Hepatocyte (in vitro differentiated cells): ENCODE measurements at regions not wholly inside any gene's neighbourhood (a gene's known extent, or its start where the extent isn't known, plus 50 kb on each side); places are given as distances from the start of the nearest gene placed in this dataset.

ENCODE experiments used
- DNase-seq: peaks from one replicate; pipeline ENCODE4 v3.0.0-alpha.2; 2016; ENCODE audit warnings: low spot score
- H2AFZ ChIP-seq: fragments of 200-600 bp; sonication (generic); 2 replicates; pipeline ENCODE4 v1.6.0; 2016; ENCODE audit warnings: antibody characterized with exemption, mild to moderate bottlenecking
- H3K27ac ChIP-seq: fragments of 200-600 bp; sonication (generic); 2 replicates; pipeline ENCODE4 v1.5.1; 2016; ENCODE audit warnings: mild to moderate bottlenecking
- H3K27me3 ChIP-seq: fragments of 200-600 bp; sonication (generic); 2 replicates; pipeline ENCODE4 v1.6.1; 2016
- H3K36me3 ChIP-seq: fragments of 200-600 bp; sonication (generic); replicated peaks from 2 replicates; pipeline ENCODE4 v1.5.1; 2016; ENCODE audit warnings: low read depth; ENCODE audit not compliant: insufficient read depth
- H3K4me1 ChIP-seq: fragments of 200-600 bp; sonication (generic); 2 replicates; pipeline ENCODE4 v1.5.1; 2016; ENCODE audit warnings: mild to moderate bottlenecking, moderate library complexity; ENCODE audit not compliant: insufficient read depth
- H3K4me2 ChIP-seq: fragments of 200-600 bp; sonication (generic); 2 replicates; pipeline ENCODE4 v1.6.0; 2016
- H3K4me3 ChIP-seq: fragments of 200-600 bp; sonication (generic); 2 replicates; pipeline ENCODE4 v1.5.1; 2016; ENCODE audit warnings: mild to moderate bottlenecking
- H3K79me2 ChIP-seq: fragments of 200-600 bp; sonication (generic); 2 replicates; pipeline ENCODE4 v1.6.0; 2017; ENCODE audit warnings: mild to moderate bottlenecking
- H3K9me2 ChIP-seq: fragments of 200-600 bp; sonication (generic); replicated peaks from 2 replicates; pipeline ENCODE4 v1.6.0; 2017; ENCODE audit warnings: mild to moderate bottlenecking; ENCODE audit not compliant: insufficient read depth
- H3K9me3 ChIP-seq: fragments of 200-600 bp; sonication (generic); 2 replicates; pipeline ENCODE4 v1.5.1; 2016; ENCODE audit warnings: low read depth, mild to moderate bottlenecking
- H4K20me1 ChIP-seq: fragments of 200-600 bp; sonication (generic); 2 replicates; pipeline ENCODE4 v1.6.0; 2016; ENCODE audit warnings: mild to moderate bottlenecking; ENCODE audit not compliant: insufficient read depth, poor library complexity, severe bottlenecking
- EZH2 ChIP-seq: fragments of 200-600 bp; sonication (generic); IDR thresholded peaks from 2 replicates; pipeline ENCODE4 v1.6.1; 2016; ENCODE audit warnings: antibody characterized with exemption, mild to moderate bottlenecking, borderline replicate concordance
- EZH2phosphoT487 ChIP-seq: fragments of 200-600 bp; sonication (generic); IDR thresholded peaks from one replicate; pipeline ENCODE4 v1.6.1; 2018; ENCODE audit warnings: antibody characterized with exemption, mild to moderate bottlenecking, low read depth, moderate library complexity; ENCODE audit not compliant: unreplicated experiment, severe bottlenecking
- WGBS: methylation state at CpG from one replicate; pipeline ENCODE4 v1.1.6; 2016; ENCODE audit warnings: low lambda C conversion rate; ENCODE audit errors: missing lambda C conversion rate; 5-methylcytosine and 5-hydroxymethylcytosine counted together
- TF ChIP-seq, protein P1 (sequence below): fragments of 200-600 bp; sonication (generic); IDR thresholded peaks from 2 replicates; pipeline ENCODE4 v1.5.1; 2016; ENCODE audit warnings: antibody characterized with exemption, mild to moderate bottlenecking; ENCODE audit not compliant: poor library complexity

DNA sequence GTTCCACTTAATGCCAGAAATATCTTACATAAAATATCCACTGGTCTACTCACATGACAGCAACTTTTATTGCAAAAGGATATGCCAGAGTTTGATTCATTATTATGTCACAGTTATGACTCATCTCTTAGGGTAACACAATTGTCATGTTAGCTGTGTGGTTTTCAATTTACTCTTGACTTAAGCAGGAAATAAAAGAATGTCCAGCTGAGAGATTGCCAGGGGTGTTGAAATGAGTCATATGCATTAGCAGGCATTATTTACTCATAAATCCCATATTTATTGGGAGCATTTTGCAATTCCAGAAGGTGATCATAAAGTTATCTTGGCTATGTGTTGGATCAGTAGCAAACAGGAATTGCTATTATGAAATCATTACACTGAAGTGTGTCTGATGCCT lies 1164.6 kb upstream of the CDH18 start:
- Histone ChIP-seq H3K9me2 (no peaks in the 10 kb centered on the region), H3K27ac (no peak overlapping the region), H4K20me1 (no peaks in the 10 kb centered on the region), H3K36me3 (no peaks in the 10 kb centered on the region), H3K9me3 (no peaks in the 10 kb centered on the region), H2AFZ (no peak overlapping the region), H3K79me2 (no peaks in the 10 kb centered on the region), H3K27me3 (no peaks in the 10 kb centered on the region), H3K4me3 (no peak overlapping the region), H3K4me1 (no peaks in the 10 kb centered on the region), H3K4me2 (no peak overlapping the region)
- peak; percentile 8 for DNase-seq
- TF ChIP-seq EZH2, result no peak
- TF ChIP-seq, protein P1, sequence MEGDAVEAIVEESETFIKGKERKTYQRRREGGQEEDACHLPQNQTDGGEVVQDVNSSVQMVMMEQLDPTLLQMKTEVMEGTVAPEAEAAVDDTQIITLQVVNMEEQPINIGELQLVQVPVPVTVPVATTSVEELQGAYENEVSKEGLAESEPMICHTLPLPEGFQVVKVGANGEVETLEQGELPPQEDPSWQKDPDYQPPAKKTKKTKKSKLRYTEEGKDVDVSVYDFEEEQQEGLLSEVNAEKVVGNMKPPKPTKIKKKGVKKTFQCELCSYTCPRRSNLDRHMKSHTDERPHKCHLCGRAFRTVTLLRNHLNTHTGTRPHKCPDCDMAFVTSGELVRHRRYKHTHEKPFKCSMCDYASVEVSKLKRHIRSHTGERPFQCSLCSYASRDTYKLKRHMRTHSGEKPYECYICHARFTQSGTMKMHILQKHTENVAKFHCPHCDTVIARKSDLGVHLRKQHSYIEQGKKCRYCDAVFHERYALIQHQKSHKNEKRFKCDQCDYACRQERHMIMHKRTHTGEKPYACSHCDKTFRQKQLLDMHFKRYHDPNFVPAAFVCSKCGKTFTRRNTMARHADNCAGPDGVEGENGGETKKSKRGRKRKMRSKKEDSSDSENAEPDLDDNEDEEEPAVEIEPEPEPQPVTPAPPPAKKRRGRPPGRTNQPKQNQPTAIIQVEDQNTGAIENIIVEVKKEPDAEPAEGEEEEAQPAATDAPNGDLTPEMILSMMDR, result no peak
- no peak for TF ChIP-seq EZH2phosphoT487

DNA sequence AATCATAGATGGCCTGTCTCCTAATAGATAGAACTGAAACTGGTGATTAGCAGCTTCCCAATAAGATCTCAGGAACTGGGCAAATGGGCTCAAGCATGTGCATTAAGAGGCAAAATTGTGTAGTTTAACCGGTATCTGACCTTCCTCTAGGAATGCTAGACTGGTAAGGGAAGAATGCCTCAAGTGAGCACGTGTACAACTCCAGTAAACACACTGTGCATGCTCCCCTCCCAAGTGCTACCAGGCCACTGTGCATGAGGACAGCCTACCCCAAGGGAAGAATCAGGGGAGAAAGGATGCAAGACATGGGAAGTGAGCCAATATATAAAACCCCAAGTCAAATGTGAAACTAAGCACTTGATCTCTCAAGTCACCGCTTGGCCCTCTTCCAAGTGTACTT lies 1157.4 kb upstream of the CDH18 start:
- Histone ChIP-seq H3K27ac (no peak overlapping the region), H2AFZ (no peak overlapping the region)
- DNase-seq, result no peak

DNA sequence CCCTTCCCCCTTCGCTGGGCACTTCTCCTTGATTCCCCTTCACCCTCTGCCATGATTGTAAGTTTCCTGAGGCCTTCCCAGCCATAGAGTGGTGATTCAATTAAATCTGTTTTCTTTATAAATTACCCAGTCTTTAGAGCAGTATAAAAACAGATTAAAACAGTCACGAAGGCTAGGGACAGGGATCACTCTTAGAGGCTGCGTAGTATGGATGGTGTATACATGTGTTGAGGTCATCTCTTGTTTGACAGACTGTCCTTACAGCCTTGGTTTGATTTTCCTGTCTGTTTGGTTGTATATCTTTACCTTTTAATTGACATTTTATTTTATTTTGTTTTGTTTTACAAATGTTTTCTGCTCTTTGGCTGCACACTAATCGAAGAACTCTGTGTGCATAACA lies 1155.7 kb upstream of the CDH18 start:
- Histone ChIP-seq H3K27me3 (no peaks in the 10 kb centered on the region), H3K4me1 (no peaks in the 10 kb centered on the region), H3K9me3 (no peaks in the 10 kb centered on the region), H2AFZ (no peak overlapping the region), H3K27ac (no peak overlapping the region), H3K4me3 (no peak overlapping the region), H3K4me2 (no peak overlapping the region), H3K9me2 (no peaks in the 10 kb centered on the region), H4K20me1 (no peaks in the 10 kb centered on the region), H3K79me2 (no peaks in the 10 kb centered on the region), H3K36me3 (no peaks in the 10 kb centered on the region)
- DNase-seq, result no peak
- TF ChIP-seq EZH2 (no peak), EZH2phosphoT487 (no peak)
- TF ChIP-seq, protein P1, result no peak
- WGBS, result 94% methylated on average over 4 of the region's 4 CpGs

More for the DNA sequence above, 1157.4 kb upstream of the CDH18 start:
- 76% methylated on average over 3 of the region's 3 CpGs for WGBS
- H3K9me3 ChIP-seq, result no peaks in the 10 kb centered on the region
- no peaks in the 10 kb centered on the region for H3K9me2 ChIP-seq
- TF ChIP-seq EZH2 (no peak), EZH2phosphoT487 (no peak)
- TF ChIP-seq, protein P1, result no peak
- H3K4me1 ChIP-seq, result no peaks in the 10 kb centered on the region
- no peak overlapping the region for H3K4me3 ChIP-seq
- H3K27me3 ChIP-seq, result no peaks in the 10 kb centered on the region
- H3K79me2 ChIP-seq, result no peaks in the 10 kb centered on the region
- H3K36me3 ChIP-seq, result no peaks in the 10 kb centered on the region
- H3K4me2 ChIP-seq, result no peak overlapping the region
- H4K20me1 ChIP-seq, result no peaks in the 10 kb centered on the region

DNA sequence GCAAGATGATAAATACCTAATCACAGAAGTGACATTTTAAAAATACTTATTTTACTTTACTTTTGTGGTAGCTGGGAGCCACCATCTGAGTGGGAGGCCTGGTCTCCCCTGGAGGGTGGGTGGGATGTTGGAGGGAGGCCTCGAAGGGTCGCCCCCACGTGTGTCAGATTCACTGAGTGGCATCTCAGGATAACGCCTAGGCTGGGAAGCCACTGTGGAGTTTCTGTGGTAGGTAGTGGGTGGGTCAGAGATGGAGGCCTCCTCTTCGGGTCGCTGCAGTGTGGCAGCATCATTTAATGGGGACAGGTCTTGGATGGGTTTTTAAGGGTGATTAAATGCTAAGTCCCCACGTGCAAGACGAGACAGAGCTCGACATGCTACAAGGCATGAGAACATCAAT lies 1154.8 kb upstream of the CDH18 start:
- no peaks in the 10 kb centered on the region for H3K4me1 ChIP-seq
- WGBS, result 96% methylated on average over 9 of the region's 9 CpGs
- H3K4me2 ChIP-seq, result no peak overlapping the region
- DNase-seq, result no peak
- no peak overlapping the region for H3K27ac ChIP-seq
- no peak for TF ChIP-seq EZH2phosphoT487
- H3K9me3 ChIP-seq, result no peaks in the 10 kb centered on the region
- no peaks in the 10 kb centered on the region for H4K20me1 ChIP-seq
- H3K79me2 ChIP-seq, result no peaks in the 10 kb centered on the region
- no peak overlapping the region for H2AFZ ChIP-seq
- H3K9me2 ChIP-seq, result no peaks in the 10 kb centered on the region
- no peaks in the 10 kb centered on the region for H3K27me3 ChIP-seq
- no peak overlapping the region for H3K4me3 ChIP-seq
- no peaks in the 10 kb centered on the region for H3K36me3 ChIP-seq
